Renal cortical epithelial cell (primary cell): ENCODE measurements at regions not wholly inside any gene's neighbourhood (a gene's known extent, or its start where the extent isn't known, plus 50 kb on each side); places are given as distances from the start of the nearest gene placed in this dataset.
"Not testable (repeated sequence)": the region's sequence is repeated elsewhere in the genome, so short reads cannot be mapped to it uniquely, and the experiment has no call there.

Source experiments
- DNase-seq: peaks from one replicate; pipeline ENCODE4 v3.0.0-alpha.2; 2011; ENCODE audit warnings: low read depth

GRCh38 chr2:18987016-18987415 lies 371.4 kb downstream of the OSR1 start:
- DNase-seq, result no peak

GRCh38 chr2:18986046-18986445 lies 372.4 kb downstream of the OSR1 start:
- DNase-seq, result no peak

- DNase-seq, result no peak
Measured at GRCh38 chr2:18980786-18981430, 377.5 kb downstream of the OSR1 start.

DNA sequence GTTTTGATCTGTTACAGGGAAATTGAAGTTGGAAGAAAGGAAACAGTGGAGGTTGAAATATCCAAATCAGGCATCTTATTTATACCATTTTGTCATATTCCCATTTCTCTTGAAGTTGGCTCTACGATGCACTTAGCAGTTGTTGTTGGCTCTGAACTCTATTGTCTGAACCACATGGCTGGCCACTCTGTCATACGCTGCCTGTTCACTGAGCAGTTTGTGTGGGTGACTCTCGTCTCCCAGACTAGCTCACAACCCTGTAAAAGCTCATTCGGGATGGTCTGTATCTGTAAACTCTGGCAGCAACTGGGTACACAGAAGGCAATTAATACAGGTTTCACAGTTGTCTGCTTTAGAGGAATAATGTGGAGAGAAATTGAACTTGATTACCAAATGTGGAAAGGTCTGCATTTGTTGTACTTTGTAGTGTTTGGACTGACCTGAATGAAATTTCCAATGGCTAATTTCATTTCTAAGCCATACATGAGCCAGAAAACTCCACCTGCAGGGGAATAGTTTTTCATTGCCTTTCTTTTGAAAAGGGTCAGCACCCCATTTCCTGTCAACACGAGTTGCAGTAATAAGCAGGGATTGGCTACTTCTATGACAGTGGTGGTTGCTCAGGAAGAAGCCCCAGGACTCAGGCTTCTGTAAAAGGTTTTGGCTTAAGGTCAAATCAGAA lies 378.2 kb downstream of the OSR1 start:
- no peak for DNase-seq

GRCh38 chr2:18977409-18977808 lies 381.0 kb downstream of the OSR1 start:
- DNase-seq, result no peak

- peak; percentile 69 for DNase-seq
Measured at GRCh38 chr2:18976168-18976961, 382.1 kb downstream of the OSR1 start.

- DNase-seq, result no peak
Measured at GRCh38 chr2:18975506-18976167, 382.8 kb downstream of the OSR1 start.

DNA sequence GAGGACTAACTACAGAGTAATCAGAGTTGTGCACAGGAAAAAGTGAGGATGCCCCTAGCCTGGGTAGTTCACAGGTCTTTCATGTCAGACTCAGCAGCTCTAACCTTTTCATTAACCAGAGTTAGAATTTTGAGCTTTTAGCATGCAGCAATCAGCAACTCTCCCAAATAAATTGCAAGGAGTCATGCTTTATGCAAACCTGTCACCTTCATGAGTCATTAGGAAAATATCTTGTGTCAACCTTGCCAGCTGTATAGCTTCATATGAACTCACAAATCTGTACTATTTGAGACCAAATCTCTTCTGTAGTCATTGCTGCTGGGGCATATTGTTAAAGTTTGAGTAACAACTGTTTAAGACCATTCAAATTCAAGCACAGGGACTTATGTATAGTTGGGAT lies 382.3 kb upstream of the NT5C1B start:
- DNase-seq, result peak; percentile 56

DNA sequence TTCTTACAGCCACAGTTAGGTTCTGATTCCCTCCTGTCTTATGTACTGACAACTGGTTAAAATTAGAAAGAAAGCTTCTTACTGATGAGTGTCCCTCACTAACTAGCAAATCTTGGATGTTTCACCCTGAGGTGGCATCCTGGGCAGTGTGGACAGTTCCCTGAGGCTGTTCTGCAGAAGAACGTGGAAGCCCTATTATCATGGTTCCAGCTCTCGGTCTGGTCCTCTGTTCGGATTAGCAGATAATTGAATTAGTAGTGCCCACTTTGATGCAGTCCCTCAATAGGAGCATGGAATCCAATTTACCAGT lies 381.7 kb upstream of the NT5C1B start:
- DNase-seq, result no peak

DNA sequence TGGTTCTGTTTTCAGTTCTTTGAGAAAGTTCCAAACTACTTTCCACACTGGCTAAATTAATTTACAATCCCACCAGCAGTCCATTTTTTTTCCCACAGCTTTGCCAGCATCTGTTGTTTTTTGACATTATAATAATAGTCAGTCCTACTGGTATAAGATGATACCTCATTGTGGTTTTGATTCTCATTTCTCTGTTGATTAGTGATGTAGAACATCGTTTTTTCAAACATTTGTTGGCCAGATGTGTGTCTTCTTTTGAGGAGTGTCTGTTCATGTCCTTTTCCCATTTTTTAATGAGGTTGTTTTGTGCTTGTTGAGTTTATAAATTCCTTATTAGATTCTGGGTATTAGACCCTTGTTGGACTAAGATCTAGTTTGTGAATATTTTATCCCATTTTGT lies 376.8 kb upstream of the NT5C1B start:
- no peak for DNase-seq

GRCh38 chr2:18963739-18964256 lies 374.4 kb upstream of the NT5C1B start:
- DNase-seq, result not testable (repeated sequence)

DNA sequence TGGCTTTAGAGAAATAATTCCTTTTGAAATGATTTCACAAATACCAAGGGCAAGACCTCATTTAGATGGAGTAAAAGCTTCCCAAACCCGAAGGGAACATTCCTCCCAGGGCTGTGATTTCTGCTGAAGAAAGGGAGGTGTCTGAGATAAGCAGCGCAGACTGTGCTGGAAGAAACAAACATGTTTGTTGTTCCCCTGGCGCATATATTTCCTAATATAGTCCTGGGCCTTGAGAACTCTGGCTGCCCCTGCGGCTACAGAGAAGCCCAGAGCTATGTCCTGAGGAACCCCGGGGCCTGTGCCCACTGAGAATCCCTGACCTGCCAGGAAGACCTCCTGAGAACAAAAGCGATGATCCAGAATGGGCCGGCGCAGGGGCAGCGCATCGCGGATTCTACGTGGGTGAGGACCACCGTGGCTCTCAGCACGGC lies 372.6 kb upstream of the NT5C1B start:
- DNase-seq, result no peak

GRCh38 chr2:18959952-18960717 lies 370.8 kb upstream of the NT5C1B start:
- DNase-seq, result peak; percentile 67

DNA sequence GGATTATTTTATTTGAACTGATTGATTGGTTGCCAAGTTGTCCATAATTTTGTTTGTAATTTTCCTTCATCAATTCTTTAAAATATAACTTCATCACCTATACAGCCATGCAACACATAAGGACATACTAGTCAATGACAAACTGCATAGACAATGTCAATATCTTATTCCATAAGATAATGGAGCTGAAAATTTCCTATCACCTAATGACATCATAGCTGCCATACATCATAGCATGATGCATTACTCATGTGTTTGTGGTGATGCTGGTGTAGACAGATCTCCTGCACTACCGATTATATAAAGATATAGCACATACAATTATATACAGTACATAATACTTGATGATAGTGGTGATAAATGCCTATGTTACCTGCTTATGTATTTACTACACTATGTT lies 369.8 kb upstream of the NT5C1B start:
- DNase-seq, result no peak

GRCh38 chr2:18957909-18958308 lies 368.5 kb upstream of the NT5C1B start:
- DNase-seq, result no peak

GRCh38 chr2:18950361-18950851 lies 361.0 kb upstream of the NT5C1B start:
- no peak for DNase-seq

DNA sequence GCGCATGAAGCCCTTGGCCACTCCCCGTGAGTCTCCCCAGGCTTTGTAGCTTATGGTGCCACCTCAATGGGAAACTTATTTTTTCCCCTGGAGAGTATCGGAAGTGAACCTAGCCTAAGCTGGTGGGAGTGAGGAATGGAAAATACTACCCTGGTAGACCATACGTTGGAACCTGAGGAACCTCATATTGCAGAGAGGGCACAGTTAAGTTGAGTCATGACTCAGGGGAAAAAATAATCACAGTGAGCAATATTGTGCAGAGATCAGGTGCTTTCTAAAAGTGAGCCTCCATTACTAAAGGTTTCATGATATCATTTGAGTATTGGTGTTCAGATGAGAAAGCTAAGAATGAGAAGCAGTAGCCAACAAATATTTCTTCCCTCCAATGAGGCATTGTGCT lies 360.5 kb upstream of the NT5C1B start:
- no peak for DNase-seq

GRCh38 chr2:18940184-18940583 lies 350.8 kb upstream of the NT5C1B start:
- DNase-seq, result no peak

DNA sequence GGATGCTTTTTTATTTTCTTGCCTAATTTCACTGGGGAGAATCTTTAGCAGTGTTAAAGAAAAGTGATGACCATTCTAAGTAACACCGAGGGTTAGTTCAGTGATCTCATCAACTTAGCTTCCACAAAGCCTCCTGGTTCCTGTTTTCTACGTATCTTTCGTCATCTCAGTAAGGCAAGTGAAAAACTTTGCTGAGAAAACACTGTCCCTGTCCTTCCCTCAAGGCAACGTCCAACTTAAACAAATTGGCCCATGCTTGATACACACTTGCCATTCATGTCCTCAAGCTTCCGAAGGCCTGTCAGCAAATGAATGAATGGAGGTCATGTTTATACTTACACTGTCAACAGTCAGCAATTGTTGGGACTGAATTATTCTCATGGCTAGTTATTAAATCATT lies 350.4 kb upstream of the NT5C1B start:
- DNase-seq, result not testable (repeated sequence)

DNA sequence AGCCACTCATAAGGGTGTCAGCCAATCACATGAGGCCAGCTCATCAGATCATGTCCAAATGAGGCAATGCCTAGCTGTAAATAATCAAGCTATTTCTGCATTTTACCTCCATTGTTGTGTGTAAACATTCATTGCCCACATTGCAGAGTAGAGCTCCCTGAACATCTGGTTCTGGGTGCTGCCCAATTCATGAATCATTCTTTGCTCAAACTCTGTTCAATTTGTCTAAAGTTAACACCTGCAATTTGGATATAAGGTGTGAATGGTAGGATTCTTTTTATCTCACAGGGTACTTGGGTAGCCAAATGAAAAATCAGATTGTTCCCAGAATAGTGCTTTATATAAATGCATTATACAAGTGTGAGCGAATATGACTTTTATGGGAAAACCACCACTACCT lies 345.5 kb upstream of the NT5C1B start:
- peak; percentile 14 for DNase-seq

DNA sequence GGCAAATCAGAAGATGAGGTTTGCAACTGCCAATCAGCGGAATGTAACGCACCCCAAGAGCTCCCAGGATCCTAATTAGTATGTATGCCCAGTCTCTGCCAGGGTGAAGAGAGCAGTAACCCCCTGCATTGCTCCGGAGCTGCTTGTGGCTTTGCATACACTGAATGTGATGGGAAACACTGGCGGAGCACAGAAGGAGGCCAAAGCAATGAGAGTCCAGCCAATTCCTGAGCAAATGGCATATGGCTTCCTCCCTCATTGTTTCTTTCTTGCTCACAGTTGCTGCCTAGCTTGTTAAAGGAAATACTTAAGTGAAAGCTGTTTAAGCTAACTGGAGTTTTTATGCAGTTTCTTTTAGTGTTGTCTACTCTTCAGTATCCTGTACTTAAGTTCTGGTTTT lies 343.5 kb upstream of the NT5C1B start:
- no peak for DNase-seq
